Tibial artery (tissue), 4 donors: ENCODE measurements at regions not wholly inside any gene's neighbourhood (a gene's known extent, or its start where the extent isn't known, plus 50 kb on each side); places are given as distances from the start of the nearest gene placed in this dataset.

ENCODE experiments used
- DNase-seq, 2 donors: peaks; one replicate each; pipeline ENCODE4 v3.0.0-alpha.2; 2019
- H3K27ac ChIP-seq, 2 donors: fragments of 200-600 bp; sonication (generic) in 1 of 2; 1 replicate in 1 of 2; 2 replicates in 1 of 2; pipeline ENCODE4 v1.5.1; 2018 to 2019; ENCODE audit warnings: mild to moderate bottlenecking in 1 of 2
- H3K27me3 ChIP-seq, 2 donors: fragments of 200-600 bp; sonication (generic) in 1 of 2; one replicate each; pipeline versions ENCODE4 v1.5.1 to v1.6.0; 2016 to 2019
- H3K36me3 ChIP-seq, 3 donors: fragments of 200-600 bp; sonication (generic) in 2 of 3; one replicate each; pipeline ENCODE4 v1.5.1; 2016 to 2019; ENCODE audit warnings: mild to moderate bottlenecking in 2 of 3
- H3K4me1 ChIP-seq, 4 donors: fragments of 200-600 bp; sonication (generic) in 2 of 4; 1 replicate in 3 of 4; 2 replicates in 1 of 4; pipeline ENCODE4 v1.5.1; 2016 to 2019
- H3K4me3 ChIP-seq, 2 donors: fragments of 200-600 bp; sonication (generic) in 1 of 2; 1 replicate in 1 of 2; 2 replicates in 1 of 2; pipeline ENCODE4 v1.5.1; 2018 to 2019; ENCODE audit warnings: mild to moderate bottlenecking in 2 of 2
- H3K9me3 ChIP-seq, 3 donors: fragments of 200-600 bp; sonication (generic) in 1 of 3; one replicate each; pipeline ENCODE4 v1.5.1; 2016 to 2019
- intact Hi-C: fragments of 100-400 bp; cut with DNase I; formaldehyde crosslinking; loops from one replicate; pipeline ENCODE4 v1.15.0; 2023; ENCODE audit warnings: low total_unique reads
- TF ChIP-seq, protein P1 (sequence below), 2 experiments: fragments of 200-600 bp in 1 of 2; fragments of 450-650 bp in 1 of 2; IDR thresholded peaks; one replicate each; pipeline ENCODE4 v1.5.1; 2017 to 2019; ENCODE audit warnings: antibody characterized with exemption in 2 of 2, mild to moderate bottlenecking in 1 of 2, moderate library complexity in 1 of 2

DNA sequence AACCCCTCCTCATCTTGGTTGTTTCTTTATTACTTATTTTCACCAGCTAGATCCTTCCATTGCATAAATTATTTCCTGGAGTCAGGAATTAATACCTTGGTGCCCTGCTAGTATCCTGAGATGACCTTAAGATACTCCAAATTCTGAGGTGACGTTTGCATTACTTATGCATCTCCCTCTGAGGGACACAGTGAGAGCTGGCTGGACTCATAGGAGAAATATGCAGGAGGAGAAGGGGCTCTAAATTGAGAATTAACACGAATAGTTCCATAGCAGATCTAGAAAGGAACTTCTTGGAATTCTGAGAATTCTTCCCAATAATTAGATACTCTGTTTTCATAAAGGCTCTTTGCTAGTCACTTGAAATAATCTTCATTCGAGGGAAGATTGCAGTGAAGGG, 310.6 kb upstream of the ZEB2 start:
- intact Hi-C loops: no loop called here
- TF ChIP-seq, protein P1, sequence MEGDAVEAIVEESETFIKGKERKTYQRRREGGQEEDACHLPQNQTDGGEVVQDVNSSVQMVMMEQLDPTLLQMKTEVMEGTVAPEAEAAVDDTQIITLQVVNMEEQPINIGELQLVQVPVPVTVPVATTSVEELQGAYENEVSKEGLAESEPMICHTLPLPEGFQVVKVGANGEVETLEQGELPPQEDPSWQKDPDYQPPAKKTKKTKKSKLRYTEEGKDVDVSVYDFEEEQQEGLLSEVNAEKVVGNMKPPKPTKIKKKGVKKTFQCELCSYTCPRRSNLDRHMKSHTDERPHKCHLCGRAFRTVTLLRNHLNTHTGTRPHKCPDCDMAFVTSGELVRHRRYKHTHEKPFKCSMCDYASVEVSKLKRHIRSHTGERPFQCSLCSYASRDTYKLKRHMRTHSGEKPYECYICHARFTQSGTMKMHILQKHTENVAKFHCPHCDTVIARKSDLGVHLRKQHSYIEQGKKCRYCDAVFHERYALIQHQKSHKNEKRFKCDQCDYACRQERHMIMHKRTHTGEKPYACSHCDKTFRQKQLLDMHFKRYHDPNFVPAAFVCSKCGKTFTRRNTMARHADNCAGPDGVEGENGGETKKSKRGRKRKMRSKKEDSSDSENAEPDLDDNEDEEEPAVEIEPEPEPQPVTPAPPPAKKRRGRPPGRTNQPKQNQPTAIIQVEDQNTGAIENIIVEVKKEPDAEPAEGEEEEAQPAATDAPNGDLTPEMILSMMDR (IDR thresholded peaks at IDR 0.05): no peak
- Histone ChIP-seq H3K27ac (no peak overlapping the region), H3K4me1 (peaks cover 0 to 9% (median 5%) of the 10 kb centered on the region in 4 donors), H3K4me3 (no peak overlapping the region), H3K27me3 (no peaks in the 10 kb centered on the region), H3K9me3 (no peaks in the 10 kb centered on the region), H3K36me3 (no peaks in the 10 kb centered on the region)
- DNase-seq: no peak

- TF ChIP-seq, protein P1 (IDR thresholded peaks at IDR 0.05): no peak
- Histone ChIP-seq H3K27me3 (no peaks in the 10 kb centered on the region), H3K4me3 (no peak overlapping the region), H3K9me3 (no peaks in the 10 kb centered on the region), H3K4me1 (no peaks in the 10 kb centered on the region), H3K27ac (no peak overlapping the region), H3K36me3 (no peaks in the 10 kb centered on the region)
- DNase-seq: no peak
- intact Hi-C loops: no loop called here
Measured at GRCh38 chr2:144827404-144827803, 307.5 kb upstream of the ZEB2 start.

- no peaks in the 10 kb centered on the region for H3K4me1 ChIP-seq
- intact Hi-C loops: no loop called here
- no peaks in the 10 kb centered on the region for H3K27me3 ChIP-seq
- H3K9me3 ChIP-seq: no peaks in the 10 kb centered on the region
- no peak for DNase-seq
- H3K36me3 ChIP-seq: no peaks in the 10 kb centered on the region
- TF ChIP-seq, protein P1 (IDR thresholded peaks at IDR 0.05): no peak
- H3K4me3 ChIP-seq: no peak overlapping the region
- no peak overlapping the region for H3K27ac ChIP-seq
Measured at GRCh38 chr2:144826105-144826504, 306.2 kb upstream of the ZEB2 start.

DNA sequence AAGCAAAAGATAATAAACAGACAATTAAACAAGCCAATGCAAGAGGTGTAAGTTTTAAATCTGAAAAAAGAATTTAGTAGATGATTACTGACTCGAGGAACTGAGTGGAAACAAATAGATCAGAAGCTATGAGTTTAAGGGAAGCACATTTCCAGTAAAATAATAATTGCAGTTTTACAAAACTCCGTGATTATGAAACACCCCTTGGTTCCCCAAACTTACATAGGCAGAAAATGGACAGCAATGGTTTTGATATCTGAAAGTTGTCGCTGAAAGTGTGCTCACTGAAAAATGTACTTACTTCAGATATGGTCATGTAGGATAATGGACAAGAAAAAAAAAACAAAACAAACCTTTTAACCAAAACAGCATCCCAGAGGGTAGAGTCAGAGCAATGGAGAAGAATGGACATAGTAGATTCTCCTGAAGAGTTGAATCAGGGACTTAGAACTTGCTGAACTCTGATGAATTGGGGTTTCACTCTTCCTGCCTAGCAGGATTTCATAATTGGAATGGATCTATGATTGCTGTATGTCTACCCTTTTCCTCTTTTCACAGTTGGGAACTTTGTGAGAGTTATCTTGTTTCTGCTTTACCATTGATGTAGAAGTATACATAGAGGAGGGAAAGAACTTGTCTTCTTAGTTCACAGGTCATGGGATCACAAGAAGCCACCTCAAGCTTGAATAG, 305.6 kb upstream of the ZEB2 start:
- H3K36me3 ChIP-seq: no peaks in the 10 kb centered on the region
- H3K27me3 ChIP-seq: no peaks in the 10 kb centered on the region
- no peak for DNase-seq
- TF ChIP-seq, protein P1 (IDR thresholded peaks at IDR 0.05): no peak
- H3K4me3 ChIP-seq: no peak overlapping the region
- intact Hi-C loops: no loop called here
- H3K9me3 ChIP-seq: peaks cover 0 to 3% (median 0%) of the 10 kb centered on the region in 3 donors
- no peak overlapping the region for H3K27ac ChIP-seq
- no peaks in the 10 kb centered on the region for H3K4me1 ChIP-seq

DNA sequence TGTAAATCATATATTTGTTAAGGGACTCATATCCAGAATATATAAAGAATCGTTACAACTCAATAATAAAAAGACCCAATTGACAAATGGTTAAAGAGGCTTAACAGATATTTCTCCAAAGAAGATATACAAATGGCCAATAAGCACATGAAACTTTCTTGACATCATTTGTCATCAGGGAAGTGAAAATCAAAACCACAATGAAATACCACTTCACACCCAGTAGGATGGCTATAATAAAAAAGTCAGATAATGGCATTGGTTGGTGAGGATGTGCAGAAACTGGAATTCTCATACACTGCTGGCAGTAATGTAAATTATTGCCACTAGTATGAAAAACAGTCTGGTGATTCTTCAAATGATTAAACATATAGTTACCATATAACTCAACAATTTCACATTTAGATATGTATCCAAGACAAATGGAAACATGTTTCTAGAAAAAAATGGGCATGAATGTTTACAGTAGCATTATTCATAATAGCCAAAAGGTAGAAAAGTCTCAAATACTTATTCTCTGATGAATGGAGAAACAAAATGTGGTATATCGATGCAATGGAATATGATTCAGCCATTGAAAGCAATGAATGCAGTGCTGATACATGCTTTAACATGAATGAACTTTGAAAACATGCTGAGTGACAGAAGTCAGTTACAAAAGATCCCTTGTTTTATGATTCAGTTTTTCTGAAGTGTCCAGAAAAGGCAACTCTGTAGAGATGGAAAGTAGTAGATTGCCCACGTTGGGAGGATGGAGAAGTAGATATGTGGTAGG, 304.6 kb upstream of the ZEB2 start:
- no peak for DNase-seq
- Histone ChIP-seq H3K9me3 (peaks cover 0 to 4% (median 0%) of the 10 kb centered on the region in 3 donors), H3K4me1 (no peaks in the 10 kb centered on the region), H3K27ac (no peak overlapping the region), H3K36me3 (no peaks in the 10 kb centered on the region), H3K27me3 (no peaks in the 10 kb centered on the region), H3K4me3 (no peak overlapping the region)
- intact Hi-C loops: no loop called here
- TF ChIP-seq, protein P1 (IDR thresholded peaks at IDR 0.05): no peak
